MCF 10A (cell line): ENCODE measurements at regions not wholly inside any gene's neighbourhood (a gene's known extent, or its start where the extent isn't known, plus 50 kb on each side); places are given as distances from the start of the nearest gene placed in this dataset.

Source experiments
- BruUV-seq: library from RNA; stranded (reverse); fragments of 400-500 nt; replicated peaks from 2 replicates; lab custom pipeline; 2021; lab: Mats Ljungman, UMichigan
- CTCF ChIA-PET: fragments of 300-600 bp; sonication (Branson Sonifier 250); formaldehyde crosslinking; extraction: SDS; loops from one replicate; lab custom pipeline; 2021; ENCODE audit warnings: antibody characterized with exemption, inconsistent platforms; lab: Yijun Ruan, JAX
- POLR2A ChIA-PET: fragments of 300-600, 350-650 bp; sonication (Branson Sonifier 250); formaldehyde crosslinking; extraction: SDS; loops from one replicate; lab custom pipeline; 2020; ENCODE audit warnings: antibody characterized with exemption, inconsistent platforms; lab: Yijun Ruan, JAX
- DNase-seq: peaks from one replicate; pipeline ENCODE4 v3.0.0-alpha.2; 2018; ENCODE audit not compliant: unreplicated experiment
- H3K27ac Mint-ChIP-seq: one replicate; pipeline ENCODE4 v1.8.0; 2022; ENCODE audit warnings: mild to moderate bottlenecking, low read depth, mixed read lengths; ENCODE audit not compliant: unreplicated experiment
- H3K27me3 Mint-ChIP-seq: one replicate; pipeline ENCODE4 v1.8.0; 2022; ENCODE audit warnings: mixed read lengths; ENCODE audit not compliant: insufficient read depth, unreplicated experiment
- H3K36me3 Mint-ChIP-seq: one replicate; pipeline ENCODE4 v1.8.0; 2022; ENCODE audit warnings: mild to moderate bottlenecking, moderate library complexity, mixed read lengths; ENCODE audit not compliant: insufficient read depth, unreplicated experiment
- H3K4me1 Mint-ChIP-seq: one replicate; pipeline ENCODE4 v1.8.0; 2022; ENCODE audit warnings: mixed read lengths; ENCODE audit not compliant: insufficient read depth, unreplicated experiment
- H3K4me3 Mint-ChIP-seq: one replicate; pipeline ENCODE4 v1.8.0; 2022; ENCODE audit warnings: mild to moderate bottlenecking, moderate library complexity, mixed read lengths; ENCODE audit not compliant: unreplicated experiment
- H3K9me3 Mint-ChIP-seq: one replicate; pipeline ENCODE4 v1.8.0; 2022; ENCODE audit warnings: mixed read lengths; ENCODE audit not compliant: unreplicated experiment
- CTCF ChIP-seq: fragments of 200-600 bp; IDR thresholded peaks from one replicate; pipeline ENCODE4 v1.8.0; 2022; ENCODE audit warnings: antibody characterized with exemption, mild to moderate bottlenecking; ENCODE audit not compliant: unreplicated experiment
- intact Hi-C: fragments of 100-400 bp; cut with micrococcal nuclease; formaldehyde crosslinking; loops from 2 replicates; pipeline ENCODE4 v1.14.1; 2022

DNA sequence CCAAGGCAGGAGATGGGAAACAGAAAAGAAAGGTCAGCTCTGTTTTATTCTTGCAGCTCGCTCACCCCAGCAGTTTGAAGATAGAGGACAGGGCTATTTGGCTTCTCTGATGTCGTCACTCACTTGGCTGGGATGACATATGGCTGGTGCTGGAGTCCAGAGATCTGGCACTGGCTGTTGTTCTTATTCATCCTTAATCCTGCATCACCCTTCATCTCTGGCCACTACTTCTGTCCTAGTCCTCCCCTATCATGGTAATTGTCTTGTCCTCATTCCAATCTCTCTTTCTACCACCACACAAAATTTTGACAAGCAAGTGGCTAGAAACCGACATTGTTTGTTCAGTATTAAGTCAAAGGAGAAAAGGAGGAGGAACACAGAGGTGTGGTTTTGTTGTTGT lies 103.8 kb upstream of the PDE4B start:
- H3K36me3 Mint-ChIP-seq = no peaks in the 10 kb centered on the region
- no peaks in the 10 kb centered on the region for H3K9me3 Mint-ChIP-seq
- intact Hi-C loops = loop anchor here (5.0 kb wide), 1 partner anchor 612 kb away; no protein-coding TSS in a partner anchor

GRCh38 chr1:65691152-65691900 lies 101.4 kb upstream of the PDE4B start:
- no TSS peak for BruUV-seq
- no peak for DNase-seq
- H3K4me3 Mint-ChIP-seq = no peak overlapping the region
- H3K36me3 Mint-ChIP-seq = no peaks in the 10 kb centered on the region
- no peaks in the 10 kb centered on the region for H3K4me1 Mint-ChIP-seq
- H3K9me3 Mint-ChIP-seq = no peaks in the 10 kb centered on the region
- no peak for TF ChIP-seq CTCF
- H3K27me3 Mint-ChIP-seq = no peaks in the 10 kb centered on the region
- ChIA-PET CTCF (interaction anchor here (0.6 to 1.4 kb wide), 12 partner anchors 8 to 623 kb away, joined by 3 to 5 read pairs (median 4); no protein-coding TSS in a partner anchor), POLR2A (no interaction called here)
- intact Hi-C loops = no loop called here
- no peak overlapping the region for H3K27ac Mint-ChIP-seq

More for the DNA sequence above, 103.8 kb upstream of the PDE4B start:
- no peak overlapping the region for H3K27ac Mint-ChIP-seq
- no peak for TF ChIP-seq CTCF
- no peaks in the 10 kb centered on the region for H3K4me1 Mint-ChIP-seq
- DNase-seq = no peak
- no peaks in the 10 kb centered on the region for H3K27me3 Mint-ChIP-seq
- ChIA-PET POLR2A (no interaction called here), CTCF (interaction anchor here (0.6 to 3.8 kb wide), 13 partner anchors 9 to 631 kb away, joined by 3 to 26 read pairs (median 4); no protein-coding TSS in a partner anchor)
- no TSS peak for BruUV-seq
- no peak overlapping the region for H3K4me3 Mint-ChIP-seq

DNA sequence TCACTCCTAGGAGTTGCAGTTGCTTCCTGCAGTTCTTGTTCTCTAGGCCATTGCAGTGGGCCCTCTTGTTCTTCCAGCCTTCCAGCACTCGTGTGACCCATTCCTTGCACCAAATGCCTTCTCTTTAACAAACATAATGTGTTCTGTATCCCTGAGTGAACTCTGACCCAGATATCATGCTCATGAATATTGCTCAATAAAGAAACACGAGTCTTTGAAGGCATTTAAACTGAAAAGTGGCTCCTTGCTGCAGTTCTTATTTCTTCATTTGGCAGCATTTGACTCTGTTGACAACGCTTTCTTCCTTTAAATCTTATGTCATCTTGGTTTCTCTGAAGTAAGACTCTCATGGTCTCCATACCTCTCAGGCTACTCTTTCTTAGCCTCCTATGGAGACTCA lies 100.7 kb upstream of the PDE4B start:
- CTCF ChIA-PET = no interaction called here

More for the DNA sequence above, 100.7 kb upstream of the PDE4B start:
- intact Hi-C loops = no loop called here
- BruUV-seq = no TSS peak
- no peak overlapping the region for H3K4me3 Mint-ChIP-seq
- no peak for DNase-seq
- H3K27me3 Mint-ChIP-seq = peaks cover 2% of the 10 kb centered on the region
- no peak for TF ChIP-seq CTCF
- H3K9me3 Mint-ChIP-seq = no peaks in the 10 kb centered on the region
- POLR2A ChIA-PET = no interaction called here
- H3K36me3 Mint-ChIP-seq = no peaks in the 10 kb centered on the region
- H3K27ac Mint-ChIP-seq = no peak overlapping the region
- H3K4me1 Mint-ChIP-seq = no peaks in the 10 kb centered on the region
